ENCODE measurements at regions not wholly inside any gene's neighbourhood (a gene's known extent, or its start where the extent isn't known, plus 50 kb on each side); places are given as distances from the start of the nearest gene placed in this dataset.
"Not testable (repeated sequence)": the region's sequence is repeated elsewhere in the genome, so short reads cannot be mapped to it uniquely, and the experiment has no call there.

GRCh38 chr20:33936656-33937055 is 57.1 kb upstream of the RALY start:
- no peaks in the 10 kb centered on the region for H3K36me3 ChIP-seq (replicated peaks in 1 of 2; ENCODE audit: control insufficient read depth in 1 of 2, insufficient read depth in 2 of 2, low read length in 2 of 2)
- no peak for TF ChIP-seq CTCF (IDR thresholded peaks at IDR 0.05)
- Mint-ChIP-seq H3K4me1 (peaks cover 6% of the 10 kb centered on the region), H3K27ac (no peak overlapping the region), H3K36me3 (no peaks in the 10 kb centered on the region), H3K4me3 (no peak overlapping the region), H3K27me3 (ENCODE audit: low read depth in 3 of 3) (peaks cover 0 to 8% (median under 1%) of the 10 kb centered on the region in 3 donors), H3K9me3 (no peaks in the 10 kb centered on the region)
- intact Hi-C loops (cut with micrococcal nuclease), result loop anchor here in 1 of 2 donors (10.0 kb wide), 1 partner anchor 128 kb away; no protein-coding TSS in a partner anchor
- no peak overlapping the region for H3K4me3 ChIP-seq (replicated peaks in 1 of 3; ENCODE audit: low read depth in 2 of 3, low read length in 3 of 3)
- no peak overlapping the region for H2AFZ ChIP-seq (ENCODE audit: insufficient read depth, low read depth, low read length, poor library complexity, severe bottlenecking)
- no peaks in the 10 kb centered on the region for H4K20me1 ChIP-seq (ENCODE audit: insufficient read depth, low read length)
- no peak overlapping the region for H3K4me2 ChIP-seq (replicated peaks; ENCODE audit: extremely low read depth, low read length, poor library complexity, severe bottlenecking)
- no peaks in the 10 kb centered on the region for H3K9me3 ChIP-seq (replicated peaks in 1 of 2; ENCODE audit: control insufficient read depth in 1 of 2, insufficient read depth in 1 of 2, low read length in 2 of 2)
- H3K79me2 ChIP-seq (ENCODE audit: insufficient read depth, low read length), result no peaks in the 10 kb centered on the region
- H3K27me3 ChIP-seq (ENCODE audit: control insufficient read depth in 2 of 2, insufficient read depth in 2 of 2, low read length in 2 of 2), result no peaks in the 10 kb centered on the region
- H3K4me1 ChIP-seq (ENCODE audit: control insufficient read depth in 1 of 2, insufficient read depth in 2 of 2, low read length in 2 of 2), result no peaks in the 10 kb centered on the region
- no peak for DNase-seq
- H3K27ac ChIP-seq (ENCODE audit: low read depth in 1 of 2, low read length in 2 of 2), result no peak overlapping the region
- 100% methylated on average over 1 of the region's 5 CpGs for WGBS (ENCODE audit: insufficient coverage)
- H3K9ac ChIP-seq (ENCODE audit: insufficient read depth, low read length, poor library complexity, severe bottlenecking), result no peak overlapping the region

GRCh38 chr20:33939031-33939430 is 54.7 kb upstream of the RALY start:
- not testable (repeated sequence) for H3K27me3 ChIP-seq (ENCODE audit: control insufficient read depth in 2 of 2, insufficient read depth in 2 of 2, low read length in 2 of 2); H3K36me3 ChIP-seq (replicated peaks in 1 of 2; ENCODE audit: control insufficient read depth in 1 of 2, insufficient read depth in 2 of 2, low read length in 2 of 2); H3K4me3 Mint-ChIP-seq; H2AFZ ChIP-seq (ENCODE audit: insufficient read depth, low read depth, low read length, poor library complexity, severe bottlenecking); H3K27me3 Mint-ChIP-seq (ENCODE audit: low read depth in 3 of 3); H3K79me2 ChIP-seq (ENCODE audit: insufficient read depth, low read length); H3K4me1 Mint-ChIP-seq; H3K9me3 ChIP-seq (replicated peaks in 1 of 2; ENCODE audit: control insufficient read depth in 1 of 2, insufficient read depth in 1 of 2, low read length in 2 of 2); H3K27ac Mint-ChIP-seq; H3K9ac ChIP-seq (ENCODE audit: insufficient read depth, low read length, poor library complexity, severe bottlenecking); H4K20me1 ChIP-seq (ENCODE audit: insufficient read depth, low read length); H3K4me2 ChIP-seq (replicated peaks; ENCODE audit: extremely low read depth, low read length, poor library complexity, severe bottlenecking); H3K4me3 ChIP-seq (replicated peaks in 1 of 3; ENCODE audit: low read depth in 2 of 3, low read length in 3 of 3); H3K27ac ChIP-seq (ENCODE audit: low read depth in 1 of 2, low read length in 2 of 2); H3K4me1 ChIP-seq (ENCODE audit: control insufficient read depth in 1 of 2, insufficient read depth in 2 of 2, low read length in 2 of 2); H3K36me3 Mint-ChIP-seq; H3K9me3 Mint-ChIP-seq; DNase-seq
- 60% methylated on average over 4 of the region's 5 CpGs for WGBS (ENCODE audit: insufficient coverage)
- intact Hi-C loops (cut with micrococcal nuclease), result loop anchor here in 1 of 2 donors (10.0 kb wide), 1 partner anchor 126 kb away; no protein-coding TSS in a partner anchor
